ENCODE measurements at regions not wholly inside any gene's neighbourhood (a gene's known extent, or its start where the extent isn't known, plus 50 kb on each side); places are given as distances from the start of the nearest gene placed in this dataset.

DNA sequence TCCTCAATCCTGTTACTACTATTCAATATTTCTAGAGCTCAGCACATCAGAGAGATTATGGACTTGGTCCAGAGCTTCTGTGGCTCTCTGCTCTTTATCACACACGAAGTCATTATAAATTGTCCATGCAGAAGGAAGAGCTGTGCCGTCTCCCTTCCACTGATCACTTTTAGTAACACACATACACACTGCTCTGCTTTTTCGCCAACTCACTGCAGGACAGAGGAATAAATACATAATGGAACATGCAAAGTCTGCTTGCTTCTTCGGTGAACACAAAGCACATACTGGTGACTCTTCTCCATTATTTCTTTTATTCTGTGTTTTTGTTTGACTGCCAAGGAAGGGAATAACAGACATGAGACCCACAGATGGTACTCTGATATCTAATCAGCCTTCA lies 1000.0 kb upstream of the TENM4 start:
- TF ChIP-seq, protein P1, sequence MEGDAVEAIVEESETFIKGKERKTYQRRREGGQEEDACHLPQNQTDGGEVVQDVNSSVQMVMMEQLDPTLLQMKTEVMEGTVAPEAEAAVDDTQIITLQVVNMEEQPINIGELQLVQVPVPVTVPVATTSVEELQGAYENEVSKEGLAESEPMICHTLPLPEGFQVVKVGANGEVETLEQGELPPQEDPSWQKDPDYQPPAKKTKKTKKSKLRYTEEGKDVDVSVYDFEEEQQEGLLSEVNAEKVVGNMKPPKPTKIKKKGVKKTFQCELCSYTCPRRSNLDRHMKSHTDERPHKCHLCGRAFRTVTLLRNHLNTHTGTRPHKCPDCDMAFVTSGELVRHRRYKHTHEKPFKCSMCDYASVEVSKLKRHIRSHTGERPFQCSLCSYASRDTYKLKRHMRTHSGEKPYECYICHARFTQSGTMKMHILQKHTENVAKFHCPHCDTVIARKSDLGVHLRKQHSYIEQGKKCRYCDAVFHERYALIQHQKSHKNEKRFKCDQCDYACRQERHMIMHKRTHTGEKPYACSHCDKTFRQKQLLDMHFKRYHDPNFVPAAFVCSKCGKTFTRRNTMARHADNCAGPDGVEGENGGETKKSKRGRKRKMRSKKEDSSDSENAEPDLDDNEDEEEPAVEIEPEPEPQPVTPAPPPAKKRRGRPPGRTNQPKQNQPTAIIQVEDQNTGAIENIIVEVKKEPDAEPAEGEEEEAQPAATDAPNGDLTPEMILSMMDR (IDR thresholded peaks at IDR 0.05; ENCODE audit: low read depth, low read length, poor library complexity, severe bottlenecking) = no peak
- TF ChIP-seq EZH2phosphoT487 (IDR thresholded peaks at IDR 0.05; ENCODE audit: borderline replicate concordance, low read length) = no peak
